ENCODE measurements at regions not wholly inside any gene's neighbourhood (a gene's known extent, or its start where the extent isn't known, plus 50 kb on each side); places are given as distances from the start of the nearest gene placed in this dataset.

DNA sequence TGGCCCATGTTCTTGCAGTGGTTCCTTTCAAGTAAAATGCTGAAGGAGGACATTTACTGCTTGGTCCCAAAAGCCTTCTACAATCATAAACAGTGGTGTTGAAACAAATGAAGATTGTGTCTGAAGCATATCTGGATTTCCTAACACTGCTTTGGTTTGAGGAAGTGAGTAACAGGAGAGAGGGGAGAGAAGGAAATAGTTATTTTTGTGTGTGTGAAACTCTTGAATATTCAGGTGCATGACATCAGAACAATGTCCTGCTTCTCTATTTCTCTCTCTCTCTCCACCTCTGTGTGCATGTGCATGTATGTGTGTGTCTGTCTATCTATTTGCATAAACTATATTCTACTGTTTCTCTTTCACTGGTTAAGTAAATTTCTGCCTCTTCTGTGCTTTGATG lies 61.4 kb upstream of the TNFSF18 start:
- DNase-seq: no peak
- TF ChIP-seq, protein P1, sequence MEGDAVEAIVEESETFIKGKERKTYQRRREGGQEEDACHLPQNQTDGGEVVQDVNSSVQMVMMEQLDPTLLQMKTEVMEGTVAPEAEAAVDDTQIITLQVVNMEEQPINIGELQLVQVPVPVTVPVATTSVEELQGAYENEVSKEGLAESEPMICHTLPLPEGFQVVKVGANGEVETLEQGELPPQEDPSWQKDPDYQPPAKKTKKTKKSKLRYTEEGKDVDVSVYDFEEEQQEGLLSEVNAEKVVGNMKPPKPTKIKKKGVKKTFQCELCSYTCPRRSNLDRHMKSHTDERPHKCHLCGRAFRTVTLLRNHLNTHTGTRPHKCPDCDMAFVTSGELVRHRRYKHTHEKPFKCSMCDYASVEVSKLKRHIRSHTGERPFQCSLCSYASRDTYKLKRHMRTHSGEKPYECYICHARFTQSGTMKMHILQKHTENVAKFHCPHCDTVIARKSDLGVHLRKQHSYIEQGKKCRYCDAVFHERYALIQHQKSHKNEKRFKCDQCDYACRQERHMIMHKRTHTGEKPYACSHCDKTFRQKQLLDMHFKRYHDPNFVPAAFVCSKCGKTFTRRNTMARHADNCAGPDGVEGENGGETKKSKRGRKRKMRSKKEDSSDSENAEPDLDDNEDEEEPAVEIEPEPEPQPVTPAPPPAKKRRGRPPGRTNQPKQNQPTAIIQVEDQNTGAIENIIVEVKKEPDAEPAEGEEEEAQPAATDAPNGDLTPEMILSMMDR (IDR thresholded peaks at IDR 0.05): no peak

DNA sequence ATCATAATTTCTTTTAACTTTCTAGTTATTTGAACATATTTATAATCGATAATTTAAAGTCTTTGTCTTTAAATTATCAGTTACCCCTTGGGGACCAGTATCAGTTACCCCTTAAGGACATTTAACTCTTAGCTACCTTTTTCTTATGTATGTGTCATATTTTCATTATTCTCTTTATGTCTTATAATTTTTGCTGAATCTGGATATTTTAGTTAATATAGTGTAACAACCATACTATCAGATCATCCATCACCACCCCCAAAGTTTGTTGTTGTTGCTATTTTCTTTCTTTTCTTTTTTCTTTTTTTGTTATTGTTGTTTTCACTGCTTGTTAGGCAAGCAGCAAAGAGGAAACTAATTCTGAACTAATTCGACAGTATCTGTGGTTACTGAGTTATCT lies 57.0 kb upstream of the TNFSF18 start:
- peaks cover 16% of the 10 kb centered on the region for H3K4me1 Mint-ChIP-seq (ENCODE audit: low read depth)
- no peak for DNase-seq
- no peaks in the 10 kb centered on the region for H3K27me3 Mint-ChIP-seq (ENCODE audit: insufficient read depth)
- H3K4me3 Mint-ChIP-seq: no peak overlapping the region
- H3K27ac Mint-ChIP-seq: no peak overlapping the region
- H3K9me3 Mint-ChIP-seq: peaks cover 10% of the 10 kb centered on the region
- TF ChIP-seq, protein P1 (IDR thresholded peaks at IDR 0.05): no peak
- H3K36me3 Mint-ChIP-seq (ENCODE audit: low read depth): peaks cover 26% of the 10 kb centered on the region

More for the DNA sequence above, 61.4 kb upstream of the TNFSF18 start:
- Mint-ChIP-seq H3K27ac (peak overlapping the region; percentile 25; the same call in 1 of the 2 replicates), H3K4me1 (ENCODE audit: low read depth) (peaks cover 31% of the 10 kb centered on the region), H3K4me3 (no peak overlapping the region), H3K36me3 (ENCODE audit: low read depth) (peaks cover 16% of the 10 kb centered on the region), H3K9me3 (peaks cover 10% of the 10 kb centered on the region), H3K27me3 (ENCODE audit: insufficient read depth) (no peaks in the 10 kb centered on the region)

DNA sequence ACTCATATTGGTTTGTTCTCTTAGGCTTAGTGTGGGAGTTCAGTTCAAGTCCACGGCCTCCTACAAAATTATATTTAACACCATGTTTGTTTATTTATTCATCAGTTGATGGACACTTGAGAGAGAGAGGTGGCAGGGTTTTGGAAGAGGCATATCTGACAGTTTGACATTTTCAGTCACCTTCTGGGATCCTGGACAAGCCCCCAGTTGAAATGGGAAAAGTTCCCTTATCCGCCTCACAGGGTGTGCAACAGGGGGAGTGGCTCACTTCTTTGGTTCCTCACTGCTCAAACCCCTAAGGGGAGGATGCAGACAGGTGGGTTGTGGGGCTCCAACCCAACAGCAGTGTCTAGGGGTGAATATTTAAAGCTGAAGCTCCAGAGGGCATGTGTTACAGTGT lies 52.3 kb upstream of the TNFSF18 start:
- TF ChIP-seq, protein P1 (IDR thresholded peaks at IDR 0.05): no peak
- H3K27me3 Mint-ChIP-seq (ENCODE audit: insufficient read depth): no peaks in the 10 kb centered on the region
- peaks cover 5% of the 10 kb centered on the region for H3K4me1 Mint-ChIP-seq (ENCODE audit: low read depth)
- peaks cover 3% of the 10 kb centered on the region for H3K9me3 Mint-ChIP-seq
- peaks cover 19% of the 10 kb centered on the region for H3K36me3 Mint-ChIP-seq (ENCODE audit: low read depth)
- H3K27ac Mint-ChIP-seq: no peak overlapping the region
- no peak overlapping the region for H3K4me3 Mint-ChIP-seq
- no peak for DNase-seq

DNA sequence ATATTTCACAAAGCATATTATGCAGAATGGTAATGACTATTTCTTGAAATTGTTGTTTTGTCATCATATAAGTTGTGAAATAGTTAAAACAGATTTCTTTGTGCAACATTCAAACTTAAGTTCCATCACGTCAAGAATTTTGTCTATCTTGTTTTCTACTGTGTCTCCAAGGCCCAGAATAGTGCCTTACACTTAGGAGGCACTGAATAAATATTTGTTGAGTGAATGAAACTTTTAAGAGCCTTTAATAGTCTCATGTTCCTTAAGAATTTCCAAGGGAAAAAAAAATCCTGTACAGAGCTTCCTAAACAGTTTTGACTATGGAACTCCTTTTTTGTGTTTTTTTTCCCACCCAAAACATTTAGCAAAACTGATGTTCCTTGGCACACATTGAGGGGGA lies 50.8 kb upstream of the TNFSF18 start:
- Mint-ChIP-seq H3K4me3 (no peak overlapping the region), H3K27ac (no peak overlapping the region), H3K4me1 (ENCODE audit: low read depth) (peaks cover 18% of the 10 kb centered on the region), H3K27me3 (ENCODE audit: insufficient read depth) (no peaks in the 10 kb centered on the region), H3K9me3 (no peaks in the 10 kb centered on the region; the same call in 1 of the 2 replicates), H3K36me3 (ENCODE audit: low read depth) (peaks cover 15% of the 10 kb centered on the region; the same call in 1 of the 2 replicates)
- TF ChIP-seq, protein P1 (IDR thresholded peaks at IDR 0.05): no peak
- no peak for DNase-seq

DNA sequence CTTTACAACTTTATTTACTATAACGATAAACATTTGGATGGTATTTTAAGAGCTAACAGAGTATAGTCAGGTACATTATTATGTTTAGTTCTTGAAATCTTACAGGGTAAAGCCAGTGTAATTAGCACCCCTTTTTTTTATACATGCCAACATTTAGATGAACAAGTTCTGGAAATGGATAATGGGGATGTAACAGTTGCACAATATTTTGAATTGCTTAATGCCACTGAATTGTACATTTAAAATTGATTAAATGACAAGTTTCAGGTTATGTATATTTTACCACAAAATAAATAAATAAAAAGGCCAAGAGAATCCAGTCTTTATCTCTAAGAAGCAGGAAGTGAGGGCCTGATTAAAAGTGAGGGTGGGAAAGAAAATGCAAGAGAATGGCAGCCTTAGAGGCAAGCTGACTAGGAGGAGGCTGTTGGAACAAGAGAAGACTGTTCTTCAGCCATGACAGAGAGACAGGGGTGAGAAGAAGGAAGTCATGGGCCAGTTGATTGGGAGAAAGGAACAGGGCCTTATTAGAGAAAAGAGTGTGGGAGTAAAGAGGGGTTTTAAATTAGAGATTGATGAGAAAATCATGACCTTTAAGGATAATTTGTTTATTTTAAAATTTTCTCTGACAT lies 49.9 kb upstream of the TNFSF18 start:
- H3K4me1 Mint-ChIP-seq (ENCODE audit: low read depth): peaks cover 28% of the 10 kb centered on the region
- peaks cover 15% of the 10 kb centered on the region; the same call in 1 of the 2 replicates for H3K36me3 Mint-ChIP-seq (ENCODE audit: low read depth)
- H3K27ac Mint-ChIP-seq: no peak overlapping the region
- H3K4me3 Mint-ChIP-seq: no peak overlapping the region
- DNase-seq: no peak
- H3K9me3 Mint-ChIP-seq: no peaks in the 10 kb centered on the region; the same call in 1 of the 2 replicates
- H3K27me3 Mint-ChIP-seq (ENCODE audit: insufficient read depth): no peaks in the 10 kb centered on the region
- TF ChIP-seq, protein P1 (IDR thresholded peaks at IDR 0.05): no peak

Data from HFFc6 (cell line).